Endothelial cell (in vitro differentiated cells): ENCODE measurements at regions not wholly inside any gene's neighbourhood (a gene's known extent, or its start where the extent isn't known, plus 50 kb on each side); places are given as distances from the start of the nearest gene placed in this dataset.

ENCODE experiments used
- DNase-seq: peaks from one replicate; pipeline ENCODE4 v3.0.0; 2021; ENCODE audit warnings: low spot score
- H3K27ac Mint-ChIP-seq: one replicate; pipeline ENCODE4 v1.8.0; 2021; ENCODE audit warnings: mixed read lengths, inconsistent platforms; ENCODE audit not compliant: unreplicated experiment
- H3K27me3 Mint-ChIP-seq: one replicate; pipeline ENCODE4 v1.8.0; 2021; ENCODE audit warnings: mild to moderate bottlenecking, moderate library complexity, mixed read lengths, inconsistent platforms; ENCODE audit not compliant: unreplicated experiment
- H3K36me3 Mint-ChIP-seq: one replicate; pipeline ENCODE4 v1.8.0; 2021; ENCODE audit warnings: mild to moderate bottlenecking, low read depth, mixed read lengths, inconsistent platforms; ENCODE audit not compliant: unreplicated experiment
- H3K4me1 Mint-ChIP-seq: one replicate; pipeline ENCODE4 v1.8.0; 2021; ENCODE audit warnings: mild to moderate bottlenecking, mixed read lengths, inconsistent platforms; ENCODE audit not compliant: unreplicated experiment
- H3K4me3 Mint-ChIP-seq: one replicate; pipeline ENCODE4 v1.8.0; 2021; ENCODE audit warnings: mild to moderate bottlenecking, mixed read lengths, inconsistent platforms; ENCODE audit not compliant: unreplicated experiment
- H3K9me3 Mint-ChIP-seq: one replicate; pipeline ENCODE4 v1.8.0; 2021; ENCODE audit warnings: mixed read lengths, inconsistent platforms; ENCODE audit not compliant: unreplicated experiment
- CTCF ChIP-seq: fragments of 200-600 bp; sonication (generic); IDR thresholded peaks from one replicate; pipeline ENCODE4 v1.5.0; 2021; ENCODE audit warnings: antibody characterized with exemption; ENCODE audit not compliant: unreplicated experiment

GRCh38 chr4:45323453-45324058, 597.2 kb upstream of the GNPDA2 start:
- H3K27me3 Mint-ChIP-seq = no peaks in the 10 kb centered on the region
- H3K4me1 Mint-ChIP-seq = no peaks in the 10 kb centered on the region

DNA sequence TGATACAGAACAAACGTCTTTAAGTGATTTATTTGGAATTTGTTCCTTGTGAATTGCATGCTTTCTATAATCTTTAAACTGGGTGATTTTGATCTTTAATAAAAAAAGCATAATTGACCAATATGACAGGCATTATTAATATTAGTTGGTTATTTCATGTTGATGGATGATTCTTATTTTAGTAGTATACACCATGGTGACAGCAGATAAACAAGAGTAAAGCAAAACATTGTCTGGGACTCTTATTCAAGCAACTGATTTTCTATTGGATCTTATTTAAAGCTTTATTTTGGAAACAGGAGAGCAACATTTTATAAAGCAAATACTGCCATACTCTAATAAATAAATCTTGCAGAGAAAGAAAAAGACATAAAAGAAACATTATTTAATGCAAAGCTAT, 591.4 kb upstream of the GNPDA2 start:
- no peak for TF ChIP-seq CTCF
- H3K4me1 Mint-ChIP-seq = no peaks in the 10 kb centered on the region
- no peak overlapping the region for H3K27ac Mint-ChIP-seq
- H3K36me3 Mint-ChIP-seq = no peaks in the 10 kb centered on the region
- DNase-seq = no peak
- H3K27me3 Mint-ChIP-seq = no peaks in the 10 kb centered on the region
- H3K9me3 Mint-ChIP-seq = no peaks in the 10 kb centered on the region
- H3K4me3 Mint-ChIP-seq = no peak overlapping the region

More at GRCh38 chr4:45323453-45324058, 597.2 kb upstream of the GNPDA2 start:
- DNase-seq = no peak
- Mint-ChIP-seq H3K4me3 (no peak overlapping the region), H3K27ac (no peak overlapping the region), H3K9me3 (no peaks in the 10 kb centered on the region), H3K36me3 (no peaks in the 10 kb centered on the region)
- TF ChIP-seq CTCF = no peak

- no peak for TF ChIP-seq CTCF
- Mint-ChIP-seq H3K36me3 (no peaks in the 10 kb centered on the region), H3K27me3 (no peaks in the 10 kb centered on the region), H3K9me3 (no peaks in the 10 kb centered on the region), H3K4me1 (no peaks in the 10 kb centered on the region), H3K4me3 (no peak overlapping the region), H3K27ac (no peak overlapping the region)
- DNase-seq = no peak
Observed at GRCh38 chr4:45317276-45317675, 590.9 kb upstream of the GNPDA2 start.

DNA sequence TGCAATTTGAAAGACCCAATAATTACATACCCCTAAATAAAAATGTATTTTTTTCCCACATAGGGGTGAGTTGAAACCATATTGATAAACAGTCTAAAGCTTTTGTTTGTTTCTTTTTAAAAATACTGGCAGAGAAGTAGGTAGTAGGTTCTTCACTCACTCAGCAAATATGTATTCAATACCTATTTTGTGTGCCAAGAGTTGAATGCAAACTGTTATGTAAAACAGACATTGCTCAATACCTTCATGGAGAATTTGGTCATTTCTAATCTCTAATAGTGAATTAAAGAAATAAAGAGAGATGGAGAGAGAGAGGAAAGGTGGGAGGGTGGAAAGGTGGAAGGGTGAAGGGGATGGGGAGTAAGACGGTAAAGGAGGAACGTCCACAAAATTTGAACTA, 589.9 kb upstream of the GNPDA2 start:
- H3K4me3 Mint-ChIP-seq = no peak overlapping the region
- no peak overlapping the region for H3K27ac Mint-ChIP-seq
- H3K27me3 Mint-ChIP-seq = no peaks in the 10 kb centered on the region
- no peaks in the 10 kb centered on the region for H3K36me3 Mint-ChIP-seq
- no peak for TF ChIP-seq CTCF
- H3K4me1 Mint-ChIP-seq = no peaks in the 10 kb centered on the region
- no peak for DNase-seq
- no peaks in the 10 kb centered on the region for H3K9me3 Mint-ChIP-seq

DNA sequence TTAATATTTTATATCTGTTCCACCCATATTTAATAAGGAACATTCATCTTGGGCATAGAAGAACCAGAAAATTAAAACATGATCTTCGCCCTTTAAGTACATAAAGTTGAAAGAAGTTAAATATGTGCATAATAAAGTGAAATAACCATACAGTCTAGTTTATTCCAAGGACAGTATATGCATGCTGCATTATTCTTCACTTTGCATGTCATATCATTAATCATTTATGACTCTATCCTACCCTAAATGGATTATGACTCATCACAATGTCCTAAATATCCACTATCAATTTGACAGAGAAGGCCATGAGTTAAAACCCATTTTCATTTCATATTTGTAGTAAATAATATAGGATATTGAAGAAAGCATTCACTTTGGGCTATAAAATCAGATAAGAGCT, 576.5 kb upstream of the GNPDA2 start:
- no peaks in the 10 kb centered on the region for H3K4me1 Mint-ChIP-seq
- no peak for TF ChIP-seq CTCF
- DNase-seq = no peak
- no peaks in the 10 kb centered on the region for H3K36me3 Mint-ChIP-seq
- H3K9me3 Mint-ChIP-seq = no peaks in the 10 kb centered on the region
- no peak overlapping the region for H3K4me3 Mint-ChIP-seq
- H3K27me3 Mint-ChIP-seq = no peaks in the 10 kb centered on the region
- H3K27ac Mint-ChIP-seq = no peak overlapping the region
